ENCODE measurements at regions not wholly inside any gene's neighbourhood (a gene's known extent, or its start where the extent isn't known, plus 50 kb on each side); places are given as distances from the start of the nearest gene placed in this dataset.

- intact Hi-C loops (cut with DNase I; ENCODE audit: low total_unique reads): no loop called here
- Histone ChIP-seq H3K27me3 (replicated peaks in 1 of 7) (no peaks in the 10 kb centered on the region), H3K27ac (no peak overlapping the region), H3K4me3 (no peak overlapping the region), H3K4me1 (no peaks in the 10 kb centered on the region), H3K36me3 (no peaks in the 10 kb centered on the region), H3K9me3 (no peaks in the 10 kb centered on the region)
- TF ChIP-seq POLR2AphosphoS5 (IDR thresholded peaks at IDR 0.05) (no peak), CTCF (IDR thresholded peaks at IDR 0.05 in 8 of 11, conservative IDR thresholded peaks at IDR 0.05 in 3 of 11) (no peak), POLR2A (IDR thresholded peaks at IDR 0.05) (no peak)
- WGBS, 5 donors: 62 to 75% (median 70%) methylated on average over 3 of the region's 3 CpGs
- no peak for DNase-seq
Measured at GRCh38 chr1:81377406-81377805, 423.3 kb upstream of the ADGRL2 start.

GRCh38 chr1:81375884-81376548 is 424.7 kb upstream of the ADGRL2 start:
- H3K36me3 ChIP-seq: no peaks in the 10 kb centered on the region
- no peaks in the 10 kb centered on the region for H3K9me3 ChIP-seq
- TF ChIP-seq POLR2A (IDR thresholded peaks at IDR 0.05) (no peak), CTCF (IDR thresholded peaks at IDR 0.05 in 8 of 11, conservative IDR thresholded peaks at IDR 0.05 in 3 of 11) (no peak), POLR2AphosphoS5 (IDR thresholded peaks at IDR 0.05) (no peak)
- H3K27me3 ChIP-seq (replicated peaks in 1 of 7): no peaks in the 10 kb centered on the region
- WGBS, 5 donors: 82 to 90% (median 85%) methylated on average over 5 of the region's 5 CpGs
- H3K4me1 ChIP-seq: no peaks in the 10 kb centered on the region
- H3K4me3 ChIP-seq: no peak overlapping the region
- no peak overlapping the region for H3K27ac ChIP-seq
- no peak for DNase-seq
- intact Hi-C loops (cut with DNase I; ENCODE audit: low total_unique reads): no loop called here

GRCh38 chr1:81374481-81374880 is 426.3 kb upstream of the ADGRL2 start:
- Histone ChIP-seq H3K27me3 (replicated peaks in 1 of 7) (no peaks in the 10 kb centered on the region), H3K36me3 (no peaks in the 10 kb centered on the region), H3K9me3 (no peaks in the 10 kb centered on the region), H3K4me1 (no peaks in the 10 kb centered on the region), H3K27ac (no peak overlapping the region), H3K4me3 (no peak overlapping the region)
- TF ChIP-seq CTCF (IDR thresholded peaks at IDR 0.05 in 8 of 11, conservative IDR thresholded peaks at IDR 0.05 in 3 of 11) (no peak), POLR2AphosphoS5 (IDR thresholded peaks at IDR 0.05) (no peak), POLR2A (IDR thresholded peaks at IDR 0.05) (no peak)
- DNase-seq: no peak
- 82 to 97% (median 95%) methylated on average over 5 of the region's 5 CpGs for WGBS, 5 donors
- intact Hi-C loops (cut with DNase I; ENCODE audit: low total_unique reads): no loop called here

- intact Hi-C loops (cut with DNase I; ENCODE audit: low total_unique reads): no loop called here
- Histone ChIP-seq H3K27ac (no peak overlapping the region), H3K36me3 (no peaks in the 10 kb centered on the region), H3K27me3 (replicated peaks in 1 of 7) (no peaks in the 10 kb centered on the region), H3K4me1 (no peaks in the 10 kb centered on the region), H3K4me3 (no peak overlapping the region), H3K9me3 (peaks cover 0 to 10% (median 0%) of the 10 kb centered on the region in 8 donors)
- no peak for DNase-seq
- WGBS, 5 donors: 82 to 90% (median 84%) methylated on average over 3 of the region's 3 CpGs
- TF ChIP-seq CTCF (IDR thresholded peaks at IDR 0.05 in 8 of 11, conservative IDR thresholded peaks at IDR 0.05 in 3 of 11) (no peak), POLR2A (IDR thresholded peaks at IDR 0.05) (no peak), POLR2AphosphoS5 (IDR thresholded peaks at IDR 0.05) (no peak)
Measured at GRCh38 chr1:81371864-81372263, 428.9 kb upstream of the ADGRL2 start.
